ENCODE measurements at regions not wholly inside any gene's neighbourhood (a gene's known extent, or its start where the extent isn't known, plus 50 kb on each side); places are given as distances from the start of the nearest gene placed in this dataset.

DNA sequence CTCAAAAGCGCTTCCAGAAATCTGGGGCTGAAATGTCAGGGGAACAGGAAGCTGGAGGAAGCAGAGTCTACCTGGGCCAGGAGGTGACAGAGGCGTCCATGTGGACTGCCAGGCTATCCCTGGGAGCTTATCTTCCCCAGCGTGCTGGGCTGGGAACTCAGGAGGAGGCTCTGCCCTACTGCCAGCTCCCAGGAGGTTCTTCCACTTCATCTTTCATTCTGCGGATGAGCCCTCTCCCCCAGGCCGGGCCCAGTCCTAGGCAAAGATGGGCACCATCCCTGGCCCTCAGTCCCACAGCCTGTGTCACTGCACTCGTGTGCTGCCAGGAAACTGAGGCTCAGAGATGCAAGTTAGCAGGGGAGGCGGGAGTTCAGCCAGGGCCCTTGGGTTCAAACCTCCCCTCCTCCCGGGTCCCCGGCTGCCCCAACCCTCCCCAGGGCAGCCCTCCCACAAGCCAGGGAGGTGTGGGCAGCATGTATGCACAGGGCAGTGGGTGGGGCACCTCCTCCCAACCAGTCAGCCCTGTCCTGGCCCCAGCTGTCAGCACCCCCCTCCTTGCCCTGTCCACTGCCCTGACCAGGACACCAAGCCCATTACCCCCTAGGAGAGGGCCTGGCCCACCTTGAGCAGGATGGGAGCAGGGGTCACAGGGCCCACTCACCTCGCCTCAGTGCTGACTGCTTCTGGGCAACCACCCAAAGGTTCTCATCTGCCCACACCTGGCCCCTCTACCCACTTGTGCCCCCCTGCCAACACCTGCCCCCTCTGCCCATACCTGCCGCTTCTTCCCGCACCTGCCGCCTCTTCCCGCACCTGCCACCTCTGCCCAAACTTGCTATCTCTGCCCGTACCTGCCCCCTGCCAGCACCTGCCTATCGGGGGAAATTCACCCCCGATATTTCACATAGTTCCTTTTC lies 226.0 kb downstream of the NPHP4 start:
- DNase-seq = no peak

DNA sequence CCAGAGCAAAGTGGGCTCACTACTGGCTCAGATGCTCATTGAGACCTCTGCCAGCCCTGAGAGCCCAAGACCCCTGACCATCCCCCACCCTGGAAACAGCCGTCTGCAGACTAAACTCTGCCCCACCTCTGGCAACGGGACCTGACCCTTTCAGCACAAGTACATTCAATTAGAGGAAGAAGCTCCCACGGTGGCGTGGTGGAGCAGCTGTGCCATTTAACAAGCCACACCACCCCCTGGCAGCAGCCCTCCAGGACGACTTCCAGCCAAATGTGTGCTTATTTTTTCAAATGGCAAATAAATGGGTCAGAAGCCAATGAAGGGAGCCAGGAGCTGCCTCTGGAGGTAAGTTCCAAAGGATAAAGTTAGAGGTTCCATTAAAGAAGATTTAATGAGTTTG lies 226.7 kb downstream of the NPHP4 start:
- no peak for DNase-seq

DNA sequence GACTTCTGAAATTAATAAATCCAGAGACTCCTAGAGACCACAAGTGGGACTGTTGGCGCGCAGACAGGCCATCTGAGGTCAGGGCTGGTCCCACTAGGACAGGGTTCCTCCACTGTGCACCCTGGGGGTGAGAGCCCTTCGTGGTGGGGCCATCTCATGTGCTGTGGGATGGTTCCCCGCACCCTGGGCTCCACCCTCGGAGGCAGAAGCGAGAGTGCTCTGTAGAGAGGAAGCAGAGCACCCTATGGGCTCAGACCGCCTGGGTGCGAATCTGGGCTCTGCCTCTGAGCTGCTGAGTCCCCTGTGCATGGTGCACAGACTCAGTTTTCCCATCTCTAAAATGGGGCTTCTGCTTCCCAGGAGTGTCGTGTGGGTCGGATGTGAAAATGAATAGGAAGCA lies 227.3 kb downstream of the NPHP4 start:
- DNase-seq = no peak

DNA sequence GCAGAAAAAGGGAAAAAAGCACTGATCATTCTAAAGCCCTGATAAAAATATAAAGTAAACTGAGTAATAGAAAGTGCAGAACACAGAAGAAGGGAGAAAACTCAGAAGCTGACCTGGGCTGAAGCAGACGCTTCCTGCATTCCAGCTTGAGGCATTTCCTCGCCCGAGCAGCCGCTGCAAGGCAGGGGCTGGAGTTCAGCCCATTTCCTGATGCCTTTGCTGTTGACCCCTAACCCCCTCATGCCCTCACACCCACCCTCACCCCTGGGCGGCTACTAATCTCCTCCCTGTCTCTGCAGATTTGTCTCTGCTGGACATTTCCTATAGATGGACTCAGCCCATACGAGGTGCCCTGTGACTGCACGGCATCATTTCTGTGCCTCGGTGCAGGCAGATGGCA lies 227.8 kb downstream of the NPHP4 start:
- no peak for DNase-seq

DNA sequence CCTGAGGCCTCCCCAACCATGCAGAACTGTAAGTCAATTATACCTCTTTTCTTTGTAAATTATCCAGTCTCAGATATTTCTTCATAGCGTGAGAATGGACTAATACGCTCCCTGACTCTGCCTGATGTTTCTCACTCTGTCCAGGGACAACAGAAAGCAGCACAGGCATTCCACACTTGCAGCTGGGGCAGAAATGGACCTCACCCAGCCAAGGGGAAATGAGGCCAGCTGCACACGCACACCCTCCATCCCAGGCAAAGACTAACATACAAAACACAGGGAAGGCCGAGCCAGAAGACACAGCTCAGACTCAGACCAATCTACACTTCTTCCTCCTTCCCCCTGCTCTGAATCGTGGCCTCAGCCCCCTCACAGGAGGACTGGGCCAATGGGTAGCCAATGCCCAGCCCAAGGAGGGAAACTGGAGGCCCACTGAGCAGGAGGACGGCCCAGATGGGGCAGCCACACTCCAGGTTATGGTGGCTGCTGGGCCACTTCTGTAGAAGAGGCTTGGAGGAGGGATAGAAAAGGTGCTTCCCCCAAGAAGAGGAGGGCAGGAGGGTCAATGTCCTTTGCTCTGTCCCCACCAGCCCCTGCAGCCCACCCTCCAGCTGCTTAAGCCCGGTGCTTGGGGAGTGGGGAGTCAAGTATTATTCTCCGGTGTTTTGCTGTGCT lies 228.4 kb downstream of the NPHP4 start:
- no peak for DNase-seq

DNA sequence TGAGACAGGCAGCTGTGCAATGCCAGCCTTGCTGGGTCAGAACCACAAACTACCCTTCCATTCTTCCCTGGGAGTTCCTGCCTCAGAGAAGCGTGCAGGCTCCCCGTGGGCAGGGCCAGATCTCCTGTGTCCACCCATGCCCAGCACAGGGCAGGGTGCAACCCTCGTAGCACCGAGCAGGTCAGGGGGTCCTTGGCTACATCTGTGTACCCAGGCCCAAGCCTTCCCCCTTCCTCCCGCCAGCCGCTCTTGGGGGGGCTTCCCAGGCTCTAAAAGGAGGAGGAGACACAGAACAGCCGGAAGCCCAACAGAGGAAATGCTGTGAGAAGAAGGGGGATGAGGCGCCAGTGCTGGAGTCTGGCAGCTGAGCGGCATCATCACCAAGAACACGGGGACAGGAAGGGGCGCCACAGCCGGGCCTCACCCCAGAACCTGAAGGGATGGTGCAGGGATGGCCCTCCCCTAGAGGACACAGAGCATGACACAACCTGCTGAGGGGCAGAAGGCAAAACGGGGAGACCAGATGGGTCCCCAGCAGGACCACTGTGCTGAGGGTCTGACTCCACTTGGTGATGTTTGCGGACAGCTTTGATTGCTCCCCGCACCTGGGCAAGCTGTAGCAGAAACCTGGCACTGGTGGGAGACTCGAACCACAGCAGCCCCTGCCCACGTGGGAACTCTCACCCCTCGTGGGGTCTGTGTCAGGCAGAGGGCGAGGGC lies 233.2 kb downstream of the NPHP4 start:
- DNase-seq = no peak

DNA sequence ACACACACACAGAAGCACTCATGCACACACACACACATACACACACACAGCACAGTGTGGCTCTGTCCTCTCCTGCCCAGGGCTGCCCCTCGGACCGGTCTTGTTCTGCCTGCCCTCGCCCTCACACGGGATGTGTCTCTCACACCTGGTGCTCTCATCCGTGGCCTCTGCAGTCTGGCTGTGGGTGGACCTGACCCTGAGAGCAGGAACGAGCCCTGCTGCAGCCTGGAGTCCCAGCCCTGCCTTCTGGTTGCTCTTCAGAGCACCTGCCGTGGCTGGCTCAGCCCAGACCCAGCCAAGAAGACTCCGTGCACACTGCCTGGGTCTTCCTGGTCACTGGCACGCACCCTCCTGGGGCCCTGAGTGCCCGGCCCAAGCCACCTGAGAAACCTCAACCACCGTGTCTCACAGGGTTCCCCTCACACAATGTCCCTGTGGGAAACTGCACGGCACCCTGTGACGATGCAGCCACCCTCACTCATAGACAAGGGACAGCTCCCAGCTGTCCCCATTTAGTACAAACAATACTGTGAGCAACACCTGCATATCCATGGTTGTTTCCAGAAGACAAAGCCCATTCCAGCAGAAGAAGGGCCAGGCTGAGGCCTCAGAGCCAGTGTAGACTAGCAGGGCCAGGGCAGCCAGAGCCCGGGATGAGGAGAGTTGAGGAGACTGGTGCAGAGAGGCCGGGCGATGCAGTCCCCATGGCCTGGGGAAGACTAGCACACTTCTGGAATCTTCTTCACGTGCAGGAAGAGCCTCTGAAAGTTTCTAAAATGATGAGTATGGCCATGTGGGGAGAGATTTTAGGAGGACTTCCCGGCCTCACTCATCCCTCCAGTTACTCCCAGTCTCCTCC lies 234.0 kb downstream of the NPHP4 start:
- no peak for DNase-seq

DNA sequence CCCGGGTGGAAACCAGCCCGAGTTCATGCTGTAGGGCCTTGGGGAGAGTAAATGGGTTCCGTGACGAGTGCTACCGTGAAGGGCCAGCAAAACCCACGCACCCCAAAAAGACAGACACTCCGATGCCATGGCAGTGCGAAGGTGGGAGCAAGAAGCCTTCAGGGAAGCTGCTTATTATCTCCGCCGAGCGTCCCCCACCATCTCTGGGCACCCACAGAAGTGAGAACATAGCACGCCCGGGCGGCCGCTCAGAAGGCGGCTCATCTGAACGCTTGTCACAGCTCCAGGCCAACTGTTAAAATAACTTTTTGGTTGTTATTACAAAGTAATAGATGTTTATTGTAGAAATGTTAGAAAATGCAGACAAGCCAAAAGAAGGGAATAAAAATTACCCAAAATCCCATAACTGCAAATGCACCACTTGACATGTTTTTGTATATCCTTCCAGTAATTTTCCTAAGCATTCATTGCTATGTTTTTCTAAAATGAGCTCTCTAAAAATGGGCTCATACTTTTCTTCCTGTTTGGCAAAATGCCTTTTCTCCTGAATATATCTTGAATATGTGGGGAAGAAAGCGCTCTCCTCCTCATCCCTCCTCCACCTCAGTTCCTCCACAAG lies 234.9 kb downstream of the NPHP4 start:
- DNase-seq = no peak

DNA sequence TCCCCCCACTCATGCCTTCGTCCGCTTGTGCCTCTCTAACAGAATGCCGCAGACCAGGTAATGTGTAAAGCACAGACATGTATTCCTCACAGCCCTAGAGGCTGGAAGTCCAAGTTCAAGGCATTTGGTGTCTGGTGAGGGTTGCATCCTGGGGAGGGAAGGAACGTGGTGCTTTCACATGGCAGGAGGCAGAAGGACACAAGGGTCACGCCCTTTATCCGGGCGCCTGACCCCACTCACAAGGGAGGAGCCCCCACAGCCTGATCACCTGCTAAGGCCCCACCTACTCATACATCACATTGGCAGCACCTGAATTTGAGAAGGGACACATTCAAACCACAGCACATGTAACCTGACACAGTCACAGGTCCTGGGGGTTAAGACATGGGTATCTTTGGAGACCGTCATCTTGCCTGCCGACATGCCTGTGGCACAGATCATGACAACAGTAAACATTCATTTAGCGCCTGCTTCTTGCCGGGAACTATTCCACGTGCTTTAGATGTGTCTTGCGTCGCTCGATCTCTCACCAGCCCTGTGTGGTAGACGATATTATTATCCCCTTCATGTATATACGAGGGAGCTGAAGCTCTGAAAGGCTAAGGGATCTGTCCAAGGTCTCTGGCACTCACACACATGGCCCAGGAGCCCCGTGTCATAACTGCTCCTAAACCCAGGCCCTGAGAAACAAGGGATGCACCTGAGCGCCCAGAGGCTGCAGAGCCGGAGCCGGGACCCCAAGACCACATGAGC lies 235.6 kb downstream of the NPHP4 start:
- DNase-seq = no peak

DNA sequence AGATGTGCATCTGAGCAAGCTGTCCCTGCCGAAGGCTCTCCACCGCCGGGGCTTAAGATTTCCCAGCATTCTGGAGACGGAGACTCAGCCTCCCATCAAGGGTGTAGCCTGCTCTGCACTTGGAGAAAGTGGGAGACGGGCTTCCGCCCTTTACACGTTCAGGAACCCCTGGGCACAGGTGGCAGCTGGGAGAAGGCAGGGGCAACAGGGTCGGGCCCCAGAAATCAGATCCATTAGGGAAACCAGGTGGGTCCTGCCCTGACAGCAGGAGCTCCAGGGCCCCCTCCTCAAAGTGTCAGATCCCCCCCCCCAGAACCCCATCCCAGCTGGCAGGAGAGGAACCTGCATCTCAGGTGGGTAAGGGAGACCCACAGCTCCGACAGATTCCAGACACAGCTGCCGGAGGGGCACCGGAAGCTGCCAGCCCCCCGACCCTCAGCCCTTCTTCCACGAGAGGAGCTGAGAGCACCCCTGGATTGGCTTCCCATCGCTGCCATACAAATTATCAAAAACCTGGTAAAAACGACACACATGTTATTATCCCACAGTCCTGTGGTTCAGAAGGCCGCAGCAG lies 236.6 kb downstream of the NPHP4 start:
- DNase-seq = no peak

DNA sequence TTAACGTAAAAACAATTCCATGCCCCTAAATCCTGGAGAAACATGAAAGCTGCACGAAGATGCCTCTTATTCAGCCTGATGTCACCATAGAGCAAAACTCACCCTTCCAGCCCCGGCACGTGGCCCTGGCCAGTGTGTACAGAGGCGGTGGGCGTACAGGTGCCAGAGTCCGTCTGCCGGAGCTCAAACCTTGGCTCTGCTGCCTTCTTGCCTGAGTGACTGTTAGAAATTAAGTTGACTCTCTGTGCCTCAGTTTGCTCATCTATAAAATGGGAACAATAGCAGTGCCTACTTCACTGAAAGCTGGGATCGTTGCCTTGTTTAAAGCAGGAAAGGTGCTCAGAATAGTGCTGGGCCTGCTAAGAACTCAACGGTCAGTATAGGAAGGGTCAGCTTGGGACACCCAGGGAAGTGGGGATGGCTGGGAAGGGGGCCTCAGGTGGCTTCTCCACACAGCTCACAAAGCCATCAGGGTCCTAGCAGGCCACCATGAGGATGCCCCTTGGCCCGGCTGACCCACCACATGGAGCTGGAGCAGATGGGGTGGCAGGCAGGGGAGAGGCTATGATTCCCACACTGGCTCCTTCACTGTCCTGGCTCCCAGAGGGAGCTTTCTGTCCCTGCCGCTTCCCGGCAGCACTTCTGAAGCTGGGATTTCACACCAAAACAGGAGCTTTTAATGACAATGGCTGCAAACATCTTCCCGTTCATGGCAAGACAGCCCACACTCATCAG lies 237.2 kb downstream of the NPHP4 start:
- DNase-seq = no peak

DNA sequence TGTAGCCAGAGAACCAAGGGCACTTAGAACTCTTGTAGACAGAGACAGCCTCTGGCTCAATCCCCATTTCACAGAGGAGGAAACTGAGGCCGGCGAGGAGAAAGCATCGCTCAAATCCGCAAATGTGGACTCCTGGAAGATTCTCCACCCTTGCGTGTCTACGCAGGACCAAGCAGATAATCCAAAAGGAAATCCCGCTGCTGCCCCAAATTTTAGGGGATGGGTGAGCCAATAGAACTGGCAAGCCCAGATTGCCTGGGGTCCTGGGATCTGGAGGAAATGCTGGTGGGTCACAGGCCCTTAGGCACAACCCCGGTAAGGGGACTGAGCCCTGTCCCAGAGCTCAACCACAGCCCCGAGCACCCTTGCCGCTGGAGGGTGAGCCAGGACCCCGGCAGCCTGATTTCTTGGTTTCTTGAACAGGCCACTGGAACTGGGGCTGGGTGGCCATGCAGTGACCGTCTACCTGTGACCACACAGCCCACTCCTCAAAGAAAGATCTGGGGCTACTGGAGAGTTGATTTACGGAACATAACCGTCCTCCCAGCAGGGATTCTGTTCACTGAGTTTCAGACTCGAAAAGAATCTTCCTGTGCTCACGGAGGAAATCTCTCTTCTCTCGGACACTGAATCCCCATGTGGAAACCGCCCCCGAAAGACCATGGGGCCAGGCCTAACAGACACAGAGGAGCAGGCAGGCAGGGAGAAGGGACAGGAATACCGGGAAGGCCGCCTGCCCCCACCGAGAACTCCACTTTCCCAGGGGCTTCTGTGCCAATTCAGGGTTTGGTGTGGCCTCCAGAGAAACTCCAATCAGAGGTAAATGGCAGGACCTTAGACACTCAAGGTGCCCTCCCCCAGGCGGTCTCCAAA lies 238.4 kb downstream of the NPHP4 start:
- no peak for DNase-seq

DNA sequence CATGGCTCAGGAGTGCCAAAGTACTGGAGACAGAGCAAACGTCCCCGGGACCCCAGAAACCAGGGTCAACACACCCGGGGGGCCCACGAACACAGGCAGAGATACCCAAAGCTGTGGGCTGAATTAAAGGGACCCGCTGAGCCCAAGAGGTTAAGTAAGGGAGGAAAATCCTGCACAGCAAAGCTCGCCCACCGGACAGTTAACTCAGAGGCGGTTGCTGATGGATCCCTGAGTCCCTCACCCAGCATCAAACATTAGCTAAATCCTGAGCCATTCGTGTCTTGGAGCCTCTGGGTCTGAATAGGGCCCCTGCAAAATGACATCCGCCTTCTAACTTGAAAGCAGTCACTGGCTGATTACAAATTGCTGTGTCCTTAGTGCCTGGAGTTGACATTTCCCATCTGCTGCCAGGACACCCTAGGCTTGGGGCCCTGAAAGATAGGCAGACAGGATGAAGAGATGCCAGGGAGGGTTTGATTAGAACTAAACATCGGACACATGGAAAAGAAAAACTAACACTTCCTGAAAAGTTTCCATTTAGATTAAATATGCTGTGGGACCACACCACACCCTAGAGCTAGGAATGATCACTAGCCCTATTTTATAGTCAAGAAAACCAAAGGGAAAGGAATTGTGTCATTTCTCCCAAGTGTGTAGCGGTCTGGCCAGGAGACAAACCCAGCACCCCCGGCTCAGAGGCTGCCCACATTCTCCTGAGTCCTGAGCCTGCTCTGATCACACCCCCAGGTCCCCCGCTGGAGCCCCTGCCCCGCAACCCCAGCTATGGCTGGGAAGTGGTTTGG lies 239.3 kb downstream of the NPHP4 start:
- no peak for DNase-seq

DNA sequence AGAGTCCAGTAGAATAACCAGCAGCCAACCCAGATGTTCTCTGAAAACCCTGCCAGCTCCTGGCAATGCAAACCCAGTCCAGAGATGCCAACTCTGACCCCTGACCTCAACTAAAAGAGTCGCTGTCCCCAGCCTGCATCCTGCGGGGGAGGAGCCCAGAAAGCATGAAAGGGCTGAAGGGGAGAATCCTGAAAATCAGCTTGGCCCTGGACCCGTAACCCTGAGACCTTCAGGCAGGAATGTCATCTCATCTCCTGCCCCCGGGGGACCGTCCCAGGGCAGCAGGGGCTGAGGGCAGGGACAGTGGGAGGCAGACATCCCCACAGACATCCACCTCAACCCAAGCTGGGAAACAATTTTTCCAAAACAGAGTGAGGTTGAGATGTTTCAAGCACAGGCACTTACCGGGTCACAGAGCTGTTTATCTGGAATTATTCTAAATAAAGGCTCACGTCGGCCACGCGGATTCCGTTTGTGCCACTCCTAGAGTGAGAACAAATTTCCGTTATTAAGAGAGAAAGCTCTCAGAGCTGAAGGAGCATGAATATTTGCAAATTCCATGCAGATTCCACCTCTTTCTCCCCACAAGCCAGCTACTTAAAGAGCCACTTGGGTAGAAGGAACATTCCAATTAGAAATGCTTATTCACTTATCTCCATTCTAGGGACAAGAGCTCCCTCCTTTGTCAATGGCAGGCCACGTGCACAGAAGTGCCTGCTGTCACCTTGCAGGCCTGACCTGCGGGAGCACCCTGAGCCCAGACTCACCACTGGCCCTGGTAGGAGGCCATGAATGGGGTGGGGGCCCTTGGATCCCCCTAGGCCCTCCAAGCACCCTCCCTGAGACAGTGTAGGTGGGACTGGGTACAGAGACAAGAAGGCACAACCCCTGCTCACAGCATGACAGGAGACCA lies 240.1 kb downstream of the NPHP4 start:
- DNase-seq = no peak

DNA sequence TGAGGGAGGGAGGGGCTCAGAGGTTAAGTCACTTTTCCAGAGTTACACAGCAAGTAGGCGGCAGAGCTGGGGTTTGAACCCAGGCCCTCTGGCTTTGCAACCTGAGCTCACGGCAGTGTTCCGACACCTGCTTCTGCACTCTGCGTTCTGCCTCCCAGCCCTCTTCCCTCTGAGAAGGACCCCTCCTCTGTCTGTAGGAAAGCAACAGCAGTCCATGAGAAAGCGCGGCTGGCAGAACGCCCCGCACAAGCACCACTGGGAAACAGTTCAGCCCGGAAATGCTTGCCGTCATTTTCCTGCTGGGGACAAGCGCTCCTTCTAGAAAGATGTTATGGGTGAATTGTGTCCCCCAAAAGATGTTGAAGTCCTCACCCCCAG lies 241.1 kb downstream of the NPHP4 start:
- DNase-seq = no peak

DNA sequence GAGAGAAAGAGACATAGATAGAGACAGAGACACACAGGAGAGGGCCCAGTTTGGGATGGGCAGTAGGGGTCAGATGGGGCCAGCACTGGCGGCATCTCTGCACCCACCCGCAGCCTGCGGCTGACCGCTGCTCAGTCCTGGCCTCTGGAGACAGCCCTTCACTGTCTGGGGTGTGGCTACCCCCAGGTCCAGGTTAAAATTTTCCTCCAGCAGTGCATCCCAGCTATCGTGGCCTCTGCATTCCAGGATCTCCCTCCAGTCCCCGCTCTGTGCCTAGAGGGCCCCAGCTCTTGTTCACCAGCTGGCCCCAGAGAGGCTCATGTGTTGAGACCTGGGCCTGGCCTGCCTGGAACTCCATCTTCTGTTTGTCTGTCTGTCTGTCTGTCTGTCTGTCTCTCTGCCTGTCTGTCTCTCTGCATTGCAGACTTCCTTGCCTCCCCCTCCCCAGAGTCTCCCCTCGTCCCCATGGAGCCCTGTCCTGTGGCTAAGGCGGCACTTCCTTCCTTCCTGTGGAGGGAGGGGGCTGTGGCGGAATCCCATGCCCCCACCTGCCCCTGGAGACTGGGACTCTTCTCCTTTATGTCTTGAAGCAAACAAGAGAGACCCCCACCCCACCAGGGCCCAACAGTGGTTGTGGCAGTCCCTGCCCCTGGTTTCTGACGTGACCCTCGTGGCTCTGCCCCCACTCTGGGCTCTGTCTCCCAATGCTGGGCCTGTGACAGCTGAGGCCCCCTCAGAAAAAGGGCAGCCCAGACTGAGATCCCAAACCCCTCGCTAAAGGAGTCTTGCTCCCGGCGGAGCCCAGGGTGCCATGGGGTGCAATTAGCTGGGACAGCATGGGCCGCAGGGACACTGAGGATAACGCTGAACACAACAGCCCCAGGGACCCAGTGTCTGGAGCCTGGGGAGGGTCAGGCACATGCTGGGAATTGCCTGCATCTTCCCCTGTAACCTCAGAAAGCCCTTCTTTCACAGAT lies 241.8 kb downstream of the NPHP4 start:
- DNase-seq = no peak
